Hematopoietic multipotent progenitor cell (in vitro differentiated cells): ENCODE measurements at regions not wholly inside any gene's neighbourhood (a gene's known extent, or its start where the extent isn't known, plus 50 kb on each side); places are given as distances from the start of the nearest gene placed in this dataset.
A peak's percentile ranks its signal among the peaks of the same experiment; 100 is the strongest.

ENCODE experiments used
- DNase-seq, 3 donors: peaks; one replicate each; pipeline ENCODE4 v3.0.0-alpha.2; 2011 to 2015; ENCODE audit warnings: low read depth in 2 of 3, low spot score in 2 of 3

DNA sequence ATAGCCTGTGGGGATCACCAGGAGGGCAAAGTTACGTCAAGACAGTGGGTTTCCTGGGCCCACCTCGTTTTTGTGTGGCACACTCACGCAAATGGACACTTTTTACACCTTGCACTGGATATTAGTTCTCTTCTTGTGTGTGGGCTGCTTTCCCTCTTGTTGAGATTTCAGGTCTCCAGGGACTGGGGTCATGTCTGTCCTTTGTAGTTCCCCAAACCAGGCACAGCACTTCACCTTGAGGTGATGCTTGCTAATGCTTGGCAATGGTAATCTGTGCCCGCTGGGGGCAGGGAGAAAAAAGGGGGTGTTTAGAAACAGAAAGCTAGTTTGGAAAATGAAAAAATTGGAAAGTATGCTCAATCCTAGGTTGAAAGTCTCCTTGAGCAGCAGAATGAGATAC lies 195.3 kb downstream of the PTEN start:
- no peak for DNase-seq

DNA sequence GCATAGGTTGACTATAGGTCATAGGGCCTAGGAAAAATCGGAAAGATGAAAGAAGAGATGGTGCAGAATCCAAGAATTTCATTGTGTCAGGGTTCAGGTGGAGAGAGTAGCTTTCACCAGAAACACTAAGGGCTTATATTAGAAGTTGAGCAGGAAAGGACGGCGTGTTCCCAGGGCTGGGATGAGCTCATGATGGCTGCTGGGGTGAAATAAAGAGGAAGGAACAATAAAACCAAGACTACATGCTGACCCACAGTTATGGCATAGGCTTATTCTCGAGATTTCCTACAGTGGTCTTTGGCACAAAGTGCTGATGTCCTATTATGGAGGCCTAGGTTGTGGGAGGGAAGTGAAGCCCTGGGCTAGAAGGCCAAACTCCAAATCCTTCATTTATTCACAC lies 195.8 kb downstream of the PTEN start:
- DNase-seq = no peak

DNA sequence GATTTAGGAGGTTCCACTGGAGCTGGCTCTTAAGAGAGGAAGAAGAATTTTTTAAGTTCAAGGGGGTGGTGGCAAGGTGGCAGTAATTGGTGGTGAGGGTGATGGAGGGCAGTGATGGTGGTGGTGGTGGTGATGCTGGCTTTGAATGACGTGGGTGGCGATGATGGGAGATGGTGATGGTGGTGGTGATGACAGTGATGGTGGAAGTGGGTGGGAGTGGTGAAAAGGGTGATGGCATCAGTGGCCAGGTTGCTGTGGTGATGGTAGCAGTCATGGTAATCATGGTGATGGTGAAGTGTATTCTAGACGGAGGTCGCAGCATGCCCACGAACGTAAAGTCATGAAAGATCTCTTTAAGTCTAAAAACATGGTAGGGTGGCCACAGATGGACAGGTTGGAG lies 197.3 kb downstream of the PTEN start:
- no peak for DNase-seq

DNA sequence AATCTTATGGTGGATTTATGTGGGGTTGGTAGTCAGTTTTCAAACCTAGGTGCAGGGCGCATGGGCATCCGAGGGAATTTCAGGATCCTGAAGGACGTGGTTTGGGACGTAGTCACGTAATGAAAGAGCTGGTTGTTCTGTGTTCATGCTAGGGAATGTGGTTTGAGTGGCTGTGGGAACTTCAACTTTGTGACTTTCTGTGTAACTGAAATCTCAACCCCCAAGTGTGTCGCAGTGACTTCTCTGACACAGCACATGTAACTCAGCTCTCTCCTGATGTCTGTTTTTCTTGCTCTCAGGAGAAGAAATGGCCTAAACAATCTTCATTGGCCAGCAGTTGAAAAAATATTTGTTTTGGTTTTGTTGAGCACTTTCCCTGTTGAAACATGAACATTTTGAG lies 199.0 kb downstream of the PTEN start:
- no peak for DNase-seq

DNA sequence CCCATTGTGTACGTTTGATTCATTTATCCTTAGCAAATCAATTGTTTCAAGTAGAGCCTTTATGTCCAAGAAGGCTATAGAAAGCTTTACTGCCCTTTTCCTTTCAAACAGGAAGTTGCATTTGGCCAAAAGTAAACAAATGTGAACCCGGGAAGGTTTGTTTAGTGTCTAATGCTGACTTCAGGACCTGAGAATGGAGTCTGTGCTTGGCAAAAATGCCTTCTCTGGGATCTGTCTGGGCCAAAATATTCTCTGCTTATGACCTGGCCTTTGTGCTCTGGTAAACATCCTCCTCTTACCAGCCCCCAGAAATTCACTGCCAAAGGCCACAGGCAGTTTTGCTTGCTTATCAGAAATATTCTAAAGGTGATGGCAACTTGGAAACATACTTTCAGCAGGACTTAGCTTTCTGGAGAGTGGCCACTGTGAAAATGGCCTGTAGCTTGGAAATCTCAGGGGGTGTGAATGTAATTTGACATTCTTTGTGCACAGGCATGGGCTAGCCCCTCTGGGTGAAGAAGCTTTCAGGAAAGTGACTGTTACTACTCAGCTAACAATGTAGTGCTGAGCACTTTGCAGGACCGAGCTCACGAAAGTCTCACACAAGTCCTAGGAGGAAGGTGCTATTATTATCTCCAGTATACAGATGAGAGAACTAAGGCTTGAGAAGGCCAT lies 199.5 kb downstream of the PTEN start:
- no peak for DNase-seq

DNA sequence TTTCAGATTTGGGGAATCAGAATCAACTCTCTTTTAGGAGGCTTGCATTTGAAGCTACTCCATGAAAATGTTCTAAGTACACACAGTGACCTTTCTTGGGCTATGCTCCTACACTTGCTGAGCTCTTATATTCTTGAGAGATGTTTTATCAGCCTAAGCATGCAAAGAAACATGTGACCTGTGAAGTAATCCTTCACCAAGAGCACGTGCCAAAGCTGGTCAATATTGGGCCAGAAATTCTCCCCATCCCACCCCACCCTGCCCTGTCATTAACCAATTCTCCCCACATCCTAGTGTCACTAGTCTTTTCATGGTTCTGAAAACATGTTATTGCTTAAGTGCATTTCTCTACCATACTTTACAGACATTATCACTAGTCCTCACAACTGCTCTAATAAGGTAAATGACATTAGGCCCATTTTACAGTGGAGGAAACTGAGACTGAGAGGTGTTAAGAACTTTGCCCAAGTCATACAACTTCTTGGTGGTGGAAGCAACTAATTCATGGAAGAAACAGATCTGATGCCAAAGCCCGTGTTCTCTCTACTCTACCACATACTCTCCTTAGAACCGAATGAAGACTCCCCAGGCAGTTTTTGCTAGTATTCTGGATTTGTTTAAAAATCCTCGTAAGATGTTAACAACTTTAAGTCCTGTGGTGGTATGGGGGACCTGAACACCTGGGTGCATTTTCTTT lies 200.6 kb downstream of the PTEN start:
- no peak for DNase-seq

DNA sequence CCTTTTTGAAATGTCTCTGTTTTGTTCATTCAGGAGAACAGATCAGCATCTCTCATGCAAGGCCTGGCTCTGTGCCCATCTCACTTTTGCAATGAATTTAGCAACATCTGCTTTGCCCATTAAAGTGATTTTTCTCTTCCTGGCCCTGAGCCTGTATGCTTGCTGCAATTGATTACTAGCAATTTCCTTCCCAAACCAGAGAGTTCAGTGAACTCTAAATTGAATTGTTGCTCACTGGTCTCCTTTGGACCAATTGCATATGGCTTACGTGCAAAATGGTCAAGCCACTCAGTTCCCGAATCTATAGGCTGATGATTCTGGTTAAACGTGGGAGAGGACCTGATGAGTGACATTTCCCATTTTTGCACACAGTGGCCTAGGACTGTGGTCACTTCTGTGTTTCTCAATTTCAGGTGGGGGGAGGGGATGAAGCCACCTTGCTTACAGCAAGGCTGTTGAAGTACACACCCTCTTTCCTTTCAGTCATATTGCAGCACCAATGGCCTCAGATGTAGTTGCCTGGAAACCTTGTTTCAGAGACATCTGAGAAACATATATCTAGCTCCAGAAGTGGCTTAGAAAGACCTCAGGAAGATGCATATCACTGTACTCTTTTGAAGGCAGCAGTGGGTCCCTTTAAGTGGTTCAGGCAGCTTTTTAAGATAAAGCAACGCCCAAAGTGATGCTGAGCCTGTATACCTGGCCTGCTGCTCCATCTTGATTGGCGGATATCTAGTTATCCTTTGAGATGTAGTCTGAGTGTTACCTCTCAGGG lies 201.4 kb downstream of the PTEN start:
- DNase-seq = peak in 1 of 3 donors; percentile 30

DNA sequence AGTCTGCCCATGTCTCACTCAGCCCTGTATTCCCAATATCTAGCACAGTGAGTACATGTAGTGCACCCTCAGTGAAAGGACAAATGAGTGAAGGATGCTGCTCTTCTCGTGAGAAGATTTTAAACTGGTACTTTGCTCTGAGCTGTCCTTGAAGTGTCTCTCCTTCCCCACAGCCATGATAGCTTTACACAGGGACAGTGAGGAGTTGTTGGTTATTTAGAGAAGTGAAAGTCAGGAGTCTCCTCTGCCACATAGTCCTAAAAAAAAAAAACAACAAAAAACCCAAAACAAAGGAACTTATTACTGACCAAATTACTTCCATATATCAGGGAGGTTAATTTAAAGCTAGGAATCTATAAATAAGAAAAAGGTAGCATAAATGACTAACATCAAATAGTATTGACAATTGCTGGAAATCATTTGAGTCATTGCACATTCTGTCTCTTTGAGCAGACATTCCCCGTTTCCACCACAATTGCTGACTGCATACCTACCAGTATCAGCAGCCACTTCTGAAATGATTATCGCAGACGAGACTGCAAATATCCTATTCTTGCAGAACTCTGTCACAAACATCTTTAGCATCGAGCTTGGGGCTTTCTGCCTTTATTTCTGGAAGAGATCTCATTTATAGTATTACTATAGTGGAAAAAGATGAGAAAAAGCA lies 202.1 kb downstream of the PTEN start:
- DNase-seq = no peak

DNA sequence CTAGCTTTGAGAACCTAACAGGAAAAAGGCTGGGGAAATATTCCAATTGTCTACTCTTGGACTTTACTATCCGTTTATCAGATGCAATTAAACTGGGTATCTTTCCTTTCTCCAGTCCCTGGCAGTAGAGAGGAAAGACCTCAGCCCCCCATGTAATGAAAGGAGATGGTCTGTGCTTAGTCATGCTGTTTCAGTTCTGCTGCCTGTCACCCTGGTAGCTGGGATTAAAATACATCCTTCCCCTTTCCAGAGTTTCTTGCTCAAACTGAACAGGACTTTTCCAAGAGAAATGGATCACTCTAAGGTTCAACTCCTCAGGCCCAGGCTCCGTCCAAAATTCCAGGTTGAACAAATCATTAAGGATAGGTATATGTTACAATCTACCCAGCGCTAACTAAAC lies 202.9 kb downstream of the PTEN start:
- no peak for DNase-seq

DNA sequence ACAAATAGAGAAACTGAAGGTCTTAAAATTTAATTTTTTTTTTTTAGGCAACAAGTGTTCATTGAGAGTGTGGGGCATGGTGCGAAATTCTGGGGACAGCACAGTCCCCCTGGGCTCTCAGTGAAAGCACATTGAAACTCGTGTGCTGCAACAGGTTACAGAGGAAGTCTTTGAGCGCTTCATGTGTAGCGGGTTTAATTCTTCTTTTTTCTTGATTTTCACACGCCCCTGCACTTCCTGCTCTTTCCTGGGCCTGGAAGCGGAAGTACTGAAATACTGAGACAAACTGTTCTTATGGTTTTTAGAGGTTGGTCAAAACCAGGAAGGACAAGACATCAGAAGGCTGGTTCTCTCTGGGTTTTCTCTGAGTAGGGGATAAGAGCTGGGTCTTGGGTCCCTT lies 203.5 kb downstream of the PTEN start:
- DNase-seq = peak in 2 of 3 donors; percentile 22 to 67

DNA sequence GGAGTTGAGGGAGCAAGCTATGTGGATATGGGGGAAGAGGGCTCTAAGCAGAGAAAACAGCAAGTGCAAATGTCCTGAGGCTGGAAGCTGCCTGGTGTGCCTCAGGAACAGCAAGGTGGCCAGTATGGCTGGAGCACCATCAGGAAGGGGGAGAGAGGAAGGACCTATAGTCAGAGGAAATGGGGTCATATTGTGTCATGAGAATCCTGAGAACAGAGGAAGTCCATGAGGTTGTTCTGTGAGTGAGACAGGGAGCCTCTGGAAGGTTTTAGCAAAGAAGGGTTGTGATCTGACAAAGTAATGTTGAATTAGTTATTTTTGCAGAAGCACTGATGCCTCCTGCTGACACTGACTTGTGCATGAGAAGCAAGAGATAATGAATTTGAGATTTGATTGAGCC lies 204.3 kb downstream of the PTEN start:
- DNase-seq = no peak

DNA sequence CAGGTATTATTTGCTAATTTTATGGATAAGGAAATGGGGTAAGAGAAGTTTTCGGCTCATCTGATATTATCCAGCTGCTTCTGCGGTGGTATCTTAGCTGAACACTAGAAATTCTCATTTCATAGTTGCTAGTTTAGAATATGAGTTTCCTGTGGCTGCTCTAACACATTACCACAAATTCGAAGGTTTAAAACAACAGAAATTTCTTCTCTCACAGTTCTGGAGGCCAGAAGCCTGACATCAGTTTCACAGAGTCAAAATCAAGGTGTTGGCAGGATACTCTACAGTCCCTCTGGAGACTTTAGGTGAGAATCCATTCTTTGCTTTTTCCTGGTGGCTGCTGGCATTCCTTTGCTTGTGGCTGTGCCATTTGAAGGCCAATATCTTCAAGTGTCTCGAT lies 205.9 kb downstream of the PTEN start:
- DNase-seq = no peak

DNA sequence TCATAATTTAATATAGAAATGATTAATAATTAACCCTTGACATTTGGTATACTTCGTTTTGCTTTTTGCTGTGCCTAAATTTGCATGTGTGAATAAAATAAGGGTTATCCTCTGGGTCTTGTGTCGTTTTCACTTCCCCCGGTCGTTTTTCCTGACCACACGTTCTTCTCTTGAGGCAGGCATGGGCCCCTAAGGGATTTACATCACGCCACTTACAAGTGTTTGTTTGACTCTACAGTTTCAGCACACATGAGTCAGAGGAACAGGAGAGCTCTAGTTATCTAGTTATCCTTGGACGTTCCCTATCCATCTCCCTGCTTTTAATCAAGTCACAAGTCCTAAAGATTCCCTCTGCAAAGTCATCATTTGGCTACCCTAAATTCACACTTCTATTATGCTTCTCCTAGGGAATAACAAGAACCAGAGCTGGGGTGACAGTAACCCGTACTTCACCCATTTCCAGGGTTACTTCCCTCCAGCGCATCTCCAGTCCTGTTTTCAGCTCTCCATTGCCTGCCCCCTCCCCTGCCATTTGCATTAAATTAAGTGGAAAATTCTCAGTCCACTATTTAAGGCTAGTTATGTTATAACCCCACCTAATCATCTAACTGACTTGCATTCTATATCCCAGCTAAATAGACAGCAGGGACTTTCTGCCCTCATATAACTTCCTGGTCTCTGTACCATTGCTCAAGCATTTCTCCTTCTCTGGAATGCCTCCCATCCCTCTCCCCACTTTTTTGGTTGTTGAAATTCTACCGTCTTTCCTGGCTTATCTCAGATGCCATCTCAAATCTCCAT lies 206.9 kb downstream of the PTEN start:
- DNase-seq = no peak

DNA sequence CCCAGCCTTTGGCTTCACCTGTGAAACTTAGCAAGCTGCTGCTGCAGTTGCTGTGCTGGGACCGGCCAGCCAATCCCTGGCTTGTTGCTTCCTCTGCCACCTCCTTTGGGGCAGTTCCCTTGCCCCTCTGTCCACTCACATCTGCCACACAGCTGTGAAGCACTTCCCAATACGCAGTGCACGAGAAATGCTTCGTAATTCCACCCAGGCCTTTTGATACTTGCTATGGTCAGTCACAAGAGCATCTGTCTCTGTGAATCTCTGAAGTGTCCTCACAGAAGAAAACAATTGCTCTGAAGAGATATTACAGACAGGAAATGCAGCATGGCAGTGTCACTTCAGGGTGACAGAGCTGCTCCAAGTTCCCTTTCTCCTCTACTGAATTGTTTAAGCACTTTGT lies 208.5 kb downstream of the PTEN start:
- no peak for DNase-seq

DNA sequence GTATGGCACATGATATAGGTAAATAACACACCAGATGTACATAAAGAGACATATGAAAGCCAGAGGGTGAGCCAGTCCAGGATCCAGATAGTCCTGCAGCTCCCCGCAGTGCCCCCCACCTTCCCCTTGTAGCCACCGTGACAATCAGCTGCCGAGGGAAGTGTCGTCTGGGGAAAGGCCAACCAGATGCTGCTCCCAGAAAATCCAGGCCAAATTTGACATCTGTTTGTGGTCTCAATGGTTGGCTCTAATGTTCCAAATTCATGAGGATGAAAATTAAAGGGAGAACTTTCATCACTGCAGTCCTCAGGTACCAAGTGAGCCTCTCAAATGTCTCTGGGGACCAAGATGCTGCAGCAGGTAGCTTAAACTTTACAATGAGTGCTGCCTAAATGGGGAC lies 210.3 kb downstream of the PTEN start:
- DNase-seq = no peak

DNA sequence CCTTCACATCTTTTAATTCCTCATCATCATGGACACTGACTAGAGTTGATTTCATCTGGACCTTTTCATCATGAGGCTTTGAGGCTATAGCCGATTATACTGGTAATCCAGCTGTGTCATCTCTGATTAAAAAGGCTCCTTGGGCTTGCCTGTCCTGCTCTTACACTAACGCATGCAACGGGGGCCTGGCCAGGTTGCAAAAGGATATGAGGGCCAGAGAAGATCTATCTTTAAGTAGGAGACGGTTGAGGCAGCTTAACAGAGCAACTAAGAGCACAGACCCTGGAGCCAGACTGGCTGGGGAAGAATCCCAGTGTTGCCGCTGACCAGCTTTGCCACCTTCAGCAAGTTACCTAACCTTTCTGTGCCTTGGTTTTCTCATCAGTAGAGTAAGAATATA lies 211.5 kb downstream of the PTEN start:
- DNase-seq = no peak

DNA sequence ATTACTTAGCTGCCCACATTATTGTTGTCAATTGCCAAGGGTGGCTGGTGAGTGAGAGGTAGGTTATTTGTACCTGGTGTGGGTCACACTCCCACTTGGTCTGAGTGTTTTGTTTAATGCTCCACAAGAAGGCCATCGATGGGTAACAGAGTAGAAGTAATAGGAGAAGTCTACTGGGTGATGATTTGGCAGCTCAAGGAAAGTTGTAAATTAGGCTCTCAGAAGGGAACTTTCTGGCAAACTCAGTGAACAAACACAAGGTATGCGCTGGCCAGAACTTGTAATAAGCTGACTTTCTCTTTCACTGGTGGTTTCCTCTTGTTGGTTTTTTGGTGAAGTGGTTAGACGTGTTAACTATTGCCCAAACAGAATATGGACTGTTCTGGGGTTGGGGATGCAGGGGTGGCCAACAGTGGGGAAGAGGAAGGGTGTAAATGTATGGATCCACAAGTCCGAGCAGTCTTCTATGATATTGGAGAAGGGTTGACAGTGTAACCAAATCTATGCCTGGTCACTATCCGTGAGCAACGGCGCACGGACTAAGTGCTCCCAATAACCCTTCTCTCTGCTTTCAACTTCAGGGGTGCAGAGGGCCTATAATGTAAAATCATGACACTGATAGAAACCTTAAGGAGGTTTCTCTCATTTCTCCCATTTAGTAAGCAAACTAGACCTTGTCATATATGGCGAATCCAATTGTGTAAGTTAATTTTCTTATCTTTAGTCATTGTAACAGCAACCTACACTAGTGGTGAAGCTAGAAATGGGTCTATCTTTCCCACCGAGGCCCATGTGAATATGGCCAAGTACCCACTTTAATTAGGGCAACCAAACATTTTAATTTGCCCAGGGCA lies 212.8 kb downstream of the PTEN start:
- peak in 2 of 3 donors; percentile 19 to 68 for DNase-seq

DNA sequence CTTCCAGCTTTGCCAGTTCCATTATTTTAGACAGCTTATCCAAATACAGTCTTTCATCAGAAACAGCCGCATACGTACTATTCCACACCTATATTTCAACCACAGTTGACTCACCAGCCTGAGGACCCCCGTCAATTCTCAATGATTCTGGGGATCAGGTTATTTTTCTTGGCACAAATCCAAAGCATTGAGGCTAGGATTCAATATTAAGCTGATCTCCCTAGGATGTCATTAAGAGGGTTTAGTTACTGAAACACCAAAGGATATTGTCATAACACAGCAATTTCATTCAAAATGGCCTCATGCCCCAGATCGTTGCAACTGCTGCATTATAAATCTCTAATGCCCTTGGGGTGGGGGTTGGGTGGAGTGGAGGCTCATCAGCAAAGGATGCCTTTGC lies 214.6 kb downstream of the PTEN start:
- no peak for DNase-seq

DNA sequence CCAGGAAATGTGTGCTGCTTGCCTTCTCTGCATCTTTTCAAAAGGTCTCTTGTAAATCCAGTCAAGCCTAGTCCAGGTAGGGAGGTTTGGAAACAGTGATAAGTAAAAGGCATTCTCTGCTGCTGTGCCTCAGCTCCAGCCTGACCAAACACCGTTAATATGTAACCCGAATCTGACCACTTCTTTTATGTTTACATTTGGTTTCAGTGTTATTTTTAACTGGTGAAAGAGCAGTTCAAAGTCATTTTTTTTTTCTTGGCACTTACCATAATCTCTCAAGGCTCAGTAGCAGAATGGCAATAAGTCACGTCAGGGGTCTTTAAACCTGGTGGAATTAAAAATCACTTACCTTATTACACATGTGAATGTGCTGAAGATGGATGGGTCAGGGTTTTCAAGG lies 216.8 kb downstream of the PTEN start:
- no peak for DNase-seq
